T-helper 1 cell treated with Interleukin-12 subunit alpha and Interleukin-12 subunit beta and Interleukin-4 antibody, amounts not matched to agents 30 μg/mL and 1 μg/mL, for 36 hours (primary cell): ENCODE measurements at regions not wholly inside any gene's neighbourhood (a gene's known extent, or its start where the extent isn't known, plus 50 kb on each side); places are given as distances from the start of the nearest gene placed in this dataset.
"Not testable (repeated sequence)": the region's sequence is repeated elsewhere in the genome, so short reads cannot be mapped to it uniquely, and the experiment has no call there.

Experiments used
- H3K27ac Mint-ChIP-seq: one replicate; pipeline ENCODE4 v1.8.0; 2021; ENCODE audit warnings: mild to moderate bottlenecking, mixed read lengths
- H3K27me3 Mint-ChIP-seq: one replicate; pipeline ENCODE4 v1.8.0; 2021; ENCODE audit warnings: low read depth, mixed read lengths
- H3K36me3 Mint-ChIP-seq: one replicate; pipeline ENCODE4 v1.8.0; 2021; ENCODE audit warnings: low read depth, mixed read lengths
- H3K4me1 Mint-ChIP-seq: one replicate; pipeline ENCODE4 v1.8.0; 2021; ENCODE audit warnings: low read depth, mixed read lengths
- H3K4me3 Mint-ChIP-seq: one replicate; pipeline ENCODE4 v1.8.0; 2021; ENCODE audit warnings: mild to moderate bottlenecking, moderate library complexity, mixed read lengths
- H3K9me3 Mint-ChIP-seq: one replicate; pipeline ENCODE4 v1.8.0; 2021; ENCODE audit warnings: mixed read lengths

GRCh38 chr15:20219171-20219570 is 322.4 kb downstream of the GOLGA6L6 start:
- not testable (repeated sequence) for H3K4me1 Mint-ChIP-seq, H3K27ac Mint-ChIP-seq, H3K4me3 Mint-ChIP-seq, H3K36me3 Mint-ChIP-seq, H3K27me3 Mint-ChIP-seq, H3K9me3 Mint-ChIP-seq

DNA sequence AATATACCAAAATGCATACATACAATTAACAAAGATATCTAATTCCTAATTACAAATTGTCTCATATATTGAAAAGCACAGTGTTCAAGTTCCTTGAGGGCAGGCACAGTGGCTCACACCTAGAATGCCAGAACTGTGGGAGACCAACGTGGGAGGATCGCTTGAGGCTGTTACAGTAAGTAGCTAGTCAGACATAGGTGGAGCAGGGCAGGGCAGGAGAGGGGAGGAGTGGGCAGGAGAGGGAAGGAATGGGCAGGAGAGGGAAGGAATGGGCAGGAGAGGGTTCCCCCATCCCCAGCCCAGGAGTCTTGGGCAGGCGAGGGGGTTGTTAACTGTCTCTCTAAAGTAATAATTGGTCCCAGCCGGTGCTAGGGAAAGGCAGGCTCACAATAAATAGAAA is 325.9 kb downstream of the GOLGA6L6 start:
- H3K9me3 Mint-ChIP-seq, H3K36me3 Mint-ChIP-seq, H3K4me1 Mint-ChIP-seq, H3K4me3 Mint-ChIP-seq, H3K27ac Mint-ChIP-seq, H3K27me3 Mint-ChIP-seq: not testable (repeated sequence)

- H3K4me1 Mint-ChIP-seq, H3K4me3 Mint-ChIP-seq, H3K9me3 Mint-ChIP-seq, H3K27ac Mint-ChIP-seq, H3K36me3 Mint-ChIP-seq, H3K27me3 Mint-ChIP-seq: not testable (repeated sequence)
Observed at GRCh38 chr15:20214101-20214500, 327.5 kb downstream of the GOLGA6L6 start.

DNA sequence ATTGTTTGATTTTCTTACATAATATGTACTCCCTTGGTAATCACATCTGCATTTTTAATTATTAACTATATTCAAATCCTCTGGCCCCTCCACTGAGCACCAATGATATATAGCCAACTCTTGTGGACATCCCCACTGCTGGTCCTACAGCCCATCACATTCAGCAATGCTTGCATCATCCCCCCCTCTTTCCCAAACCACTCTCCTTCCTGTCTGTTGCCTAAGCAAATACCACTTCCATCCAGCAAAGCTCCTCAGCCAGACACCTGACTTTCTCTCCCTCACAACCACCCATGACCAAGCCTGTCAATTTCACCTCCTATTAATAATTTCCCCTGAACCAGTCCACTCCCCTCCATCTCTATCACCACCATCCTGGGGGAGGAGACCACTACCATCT is 330.1 kb downstream of the GOLGA6L6 start:
- H3K36me3 Mint-ChIP-seq, H3K27ac Mint-ChIP-seq, H3K9me3 Mint-ChIP-seq, H3K27me3 Mint-ChIP-seq, H3K4me1 Mint-ChIP-seq, H3K4me3 Mint-ChIP-seq: not testable (repeated sequence)

GRCh38 chr15:20209973-20210372 is 331.6 kb downstream of the GOLGA6L6 start:
- not testable (repeated sequence) for H3K9me3 Mint-ChIP-seq, H3K4me3 Mint-ChIP-seq, H3K36me3 Mint-ChIP-seq, H3K27ac Mint-ChIP-seq, H3K4me1 Mint-ChIP-seq, H3K27me3 Mint-ChIP-seq

DNA sequence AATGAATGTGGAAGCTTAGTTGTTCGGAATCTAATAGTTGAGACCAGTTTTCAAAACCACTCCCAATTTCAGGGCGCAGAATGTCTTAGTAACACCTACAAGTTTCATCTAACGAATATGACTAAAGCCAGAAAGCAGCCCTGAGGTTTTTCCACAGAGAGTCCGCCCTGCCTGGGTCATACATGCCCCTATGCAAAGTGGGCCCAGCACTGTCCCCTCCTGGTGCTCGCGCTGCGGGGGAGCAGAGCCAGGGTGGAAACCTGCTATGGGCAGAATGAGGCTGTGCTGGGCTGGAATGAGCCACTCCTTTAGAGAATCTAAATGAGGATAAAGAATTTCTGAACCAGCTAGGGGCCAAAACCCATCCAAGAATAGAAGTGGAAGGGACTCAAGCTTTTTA is 334.0 kb downstream of the GOLGA6L6 start:
- not testable (repeated sequence) for H3K9me3 Mint-ChIP-seq, H3K36me3 Mint-ChIP-seq, H3K27ac Mint-ChIP-seq, H3K4me3 Mint-ChIP-seq, H3K27me3 Mint-ChIP-seq, H3K4me1 Mint-ChIP-seq

GRCh38 chr15:20207198-20207597 is 334.4 kb downstream of the GOLGA6L6 start:
- H3K36me3 Mint-ChIP-seq, H3K4me1 Mint-ChIP-seq, H3K27ac Mint-ChIP-seq, H3K27me3 Mint-ChIP-seq, H3K4me3 Mint-ChIP-seq, H3K9me3 Mint-ChIP-seq: not testable (repeated sequence)

- not testable (repeated sequence) for H3K4me3 Mint-ChIP-seq, H3K36me3 Mint-ChIP-seq, H3K27ac Mint-ChIP-seq, H3K27me3 Mint-ChIP-seq, H3K9me3 Mint-ChIP-seq, H3K4me1 Mint-ChIP-seq
Observed at GRCh38 chr15:20204177-20204866, 337.3 kb downstream of the GOLGA6L6 start.

DNA sequence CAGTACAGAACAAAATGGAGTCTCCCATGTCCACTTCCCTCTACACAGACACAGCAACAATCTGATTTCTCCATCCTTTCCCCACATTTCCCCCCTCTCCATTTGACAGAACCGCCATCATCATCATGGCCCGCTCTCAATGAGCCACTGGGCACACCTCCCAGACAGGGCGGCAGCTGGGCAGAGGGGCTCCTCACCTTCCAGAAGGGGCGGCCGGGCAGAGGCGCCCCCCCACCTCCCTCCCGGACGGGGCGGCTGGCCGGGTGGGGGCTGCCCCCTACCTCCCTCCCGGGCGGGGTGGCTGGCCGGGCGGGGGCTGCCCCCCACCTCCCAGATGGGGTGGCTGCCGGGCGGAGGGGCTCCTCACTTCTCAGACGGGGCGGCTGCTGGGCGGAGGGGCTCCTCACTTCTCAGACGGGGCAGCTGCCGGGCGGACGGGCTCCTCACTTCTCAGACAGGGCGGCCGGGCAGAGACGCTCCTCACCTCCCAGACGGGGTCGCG is 337.9 kb downstream of the GOLGA6L6 start:
- not testable (repeated sequence) for H3K27me3 Mint-ChIP-seq, H3K9me3 Mint-ChIP-seq, H3K27ac Mint-ChIP-seq, H3K4me1 Mint-ChIP-seq, H3K4me3 Mint-ChIP-seq, H3K36me3 Mint-ChIP-seq

DNA sequence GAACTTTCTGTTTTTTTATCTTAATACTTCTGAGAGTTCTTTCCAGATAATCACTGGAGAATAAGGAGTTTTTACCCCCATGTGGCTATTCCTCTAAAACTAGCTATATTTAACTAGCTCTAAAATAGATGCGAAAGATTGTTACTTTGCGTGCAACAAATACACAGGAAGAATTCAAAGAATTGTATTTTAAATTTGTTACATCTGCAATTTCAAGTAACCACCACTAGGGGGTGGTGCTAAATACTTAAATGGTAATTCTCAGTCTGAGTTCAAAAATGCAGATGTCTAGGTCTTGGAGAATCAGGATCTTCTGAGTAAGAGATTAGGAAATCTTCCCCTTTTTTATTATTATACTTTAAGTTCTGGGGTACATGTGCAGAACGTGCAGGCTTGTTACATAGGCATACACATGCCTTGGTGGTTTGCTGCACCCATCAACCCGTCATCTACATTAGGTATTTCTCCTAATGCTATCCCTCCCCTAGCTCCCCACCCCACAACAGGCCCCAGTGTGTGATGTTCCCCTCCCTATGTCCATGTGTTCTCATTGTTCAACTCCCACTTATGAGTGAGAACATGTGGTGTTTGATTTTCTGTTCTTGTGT is 346.9 kb downstream of the GOLGA6L6 start:
- not testable (repeated sequence) for H3K9me3 Mint-ChIP-seq, H3K36me3 Mint-ChIP-seq, H3K27ac Mint-ChIP-seq, H3K4me3 Mint-ChIP-seq, H3K27me3 Mint-ChIP-seq, H3K4me1 Mint-ChIP-seq

GRCh38 chr15:20192982-20193929 is 348.3 kb downstream of the GOLGA6L6 start:
- H3K9me3 Mint-ChIP-seq, H3K4me3 Mint-ChIP-seq, H3K4me1 Mint-ChIP-seq, H3K27ac Mint-ChIP-seq, H3K36me3 Mint-ChIP-seq, H3K27me3 Mint-ChIP-seq: not testable (repeated sequence)

GRCh38 chr15:20191508-20192125 is 350.0 kb downstream of the GOLGA6L6 start:
- H3K4me1 Mint-ChIP-seq, H3K27ac Mint-ChIP-seq, H3K9me3 Mint-ChIP-seq, H3K36me3 Mint-ChIP-seq, H3K27me3 Mint-ChIP-seq, H3K4me3 Mint-ChIP-seq: not testable (repeated sequence)

DNA sequence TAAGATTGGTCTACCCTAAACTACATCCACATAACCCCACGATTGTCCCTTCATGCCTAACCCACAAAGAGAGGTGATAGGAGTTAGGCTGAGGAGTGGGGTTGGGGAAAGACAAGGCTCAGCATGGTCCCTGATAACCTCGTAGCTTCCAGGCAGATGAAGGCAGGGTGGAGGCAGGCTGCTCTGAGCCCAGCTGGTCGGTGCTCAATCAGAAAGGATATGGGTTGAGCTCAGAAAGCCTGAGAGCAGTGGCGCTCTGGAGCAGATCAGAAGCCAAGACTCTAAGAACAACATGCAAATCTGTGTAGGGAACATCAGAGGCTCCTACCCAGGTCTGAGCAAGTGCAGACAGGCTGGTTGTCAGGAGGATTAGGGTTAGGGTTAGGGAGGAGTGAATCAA is 353.0 kb downstream of the GOLGA6L6 start:
- H3K4me1 Mint-ChIP-seq, H3K27ac Mint-ChIP-seq, H3K9me3 Mint-ChIP-seq, H3K36me3 Mint-ChIP-seq, H3K4me3 Mint-ChIP-seq, H3K27me3 Mint-ChIP-seq: not testable (repeated sequence)

DNA sequence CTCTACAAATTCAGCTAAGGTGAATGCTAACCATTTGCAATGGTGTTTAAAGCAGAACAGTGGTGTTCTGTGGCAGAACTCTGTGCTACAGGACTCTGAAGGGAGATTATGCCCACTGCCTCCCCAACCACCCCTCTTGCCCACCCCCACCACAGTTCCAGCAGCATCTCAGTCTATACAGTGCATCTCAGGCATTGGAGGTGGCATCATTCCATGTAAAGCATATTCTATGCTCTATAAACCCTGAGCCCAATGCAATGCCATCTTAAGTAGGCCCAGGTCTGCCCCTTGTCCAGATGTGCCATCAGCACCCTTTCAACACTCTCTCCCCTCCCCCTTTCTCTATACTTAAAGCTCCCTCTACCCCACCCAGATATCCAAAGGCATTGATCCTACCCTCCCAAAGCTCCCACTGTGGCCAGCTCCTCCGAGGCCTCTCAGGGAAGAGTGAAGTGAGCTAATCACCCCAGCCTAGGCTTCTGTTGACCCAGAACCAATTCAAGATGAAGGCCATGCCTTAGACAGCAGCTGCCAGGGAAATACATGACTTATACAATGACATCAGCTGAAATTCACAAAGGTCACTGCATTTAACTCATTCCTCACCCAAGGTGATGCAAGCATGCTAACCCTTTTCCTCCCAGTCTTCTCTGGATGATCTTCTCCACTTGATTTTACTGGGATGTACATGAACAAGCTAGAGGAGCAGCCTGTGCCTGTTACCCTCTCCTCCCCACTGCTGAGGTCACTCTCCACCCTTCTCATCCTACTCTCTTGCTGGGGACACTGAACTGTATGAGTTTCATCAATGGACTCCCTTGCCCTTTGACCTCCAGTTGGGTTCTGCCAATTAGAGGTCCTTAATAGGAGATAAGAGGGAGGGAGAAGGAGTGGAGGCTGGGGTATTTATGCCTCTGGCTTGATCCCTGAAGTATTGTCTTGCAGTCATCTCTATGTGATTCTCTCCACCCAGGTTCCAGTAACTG is 353.9 kb downstream of the GOLGA6L6 start:
- H3K4me1 Mint-ChIP-seq, H3K4me3 Mint-ChIP-seq, H3K36me3 Mint-ChIP-seq, H3K9me3 Mint-ChIP-seq, H3K27ac Mint-ChIP-seq, H3K27me3 Mint-ChIP-seq: not testable (repeated sequence)
